Endodermal cell (in vitro differentiated cells): ENCODE measurements at regions not wholly inside any gene's neighbourhood (a gene's known extent, or its start where the extent isn't known, plus 50 kb on each side); places are given as distances from the start of the nearest gene placed in this dataset.
"Not testable (repeated sequence)": the region's sequence is repeated elsewhere in the genome, so short reads cannot be mapped to it uniquely, and the experiment has no call there.

Experiments used
- DNase-seq: peaks from one replicate; pipeline ENCODE4 v3.0.0-alpha.2; 2017
- H3K27ac ChIP-seq: 2 replicates; pipeline ENCODE4 v1.5.1; 2013; ENCODE audit warnings: mild to moderate bottlenecking, low read depth, low read length, moderate library complexity
- H3K27me3 ChIP-seq: 2 replicates; pipeline ENCODE4 v1.6.1; 2013; ENCODE audit warnings: mild to moderate bottlenecking, low read length, moderate library complexity; ENCODE audit not compliant: insufficient read depth, control insufficient read depth, poor library complexity, severe bottlenecking
- H3K36me3 ChIP-seq: 2 replicates; pipeline ENCODE4 v1.7.0; 2013; ENCODE audit warnings: mild to moderate bottlenecking, low read length, moderate library complexity; ENCODE audit not compliant: control insufficient read depth, insufficient read depth
- H3K4me1 ChIP-seq: one replicate; pipeline ENCODE4 v1.7.0; 2013; ENCODE audit warnings: low read length; ENCODE audit not compliant: control insufficient read depth, insufficient read depth
- H3K4me3 ChIP-seq: 2 replicates; pipeline ENCODE4 v1.5.1; 2013; ENCODE audit warnings: mild to moderate bottlenecking, low read length, moderate library complexity
- H3K9ac ChIP-seq: 2 replicates; pipeline ENCODE4 v1.6.1; 2013; ENCODE audit warnings: mild to moderate bottlenecking, low read length, moderate library complexity; ENCODE audit not compliant: poor library complexity, severe bottlenecking; ENCODE audit errors: extremely low read depth
- H3K9me3 ChIP-seq: 2 replicates; pipeline ENCODE4 v1.6.1; 2013; ENCODE audit warnings: mild to moderate bottlenecking, low read length, moderate library complexity; ENCODE audit not compliant: control insufficient read depth
- H3K27ac Mint-ChIP-seq: 2 replicates; pipeline ENCODE4 v1.8.0; 2020; ENCODE audit warnings: mixed read lengths
- H3K27me3 Mint-ChIP-seq: 2 replicates; pipeline ENCODE4 v1.8.0; 2021; ENCODE audit warnings: mild to moderate bottlenecking, mixed read lengths; ENCODE audit not compliant: insufficient read depth
- H3K36me3 Mint-ChIP-seq: 2 replicates; pipeline ENCODE4 v1.8.0; 2020; ENCODE audit warnings: low read depth, mixed read lengths
- H3K4me1 Mint-ChIP-seq: 2 replicates; pipeline ENCODE4 v1.8.0; 2020; ENCODE audit warnings: mixed read lengths
- H3K4me3 Mint-ChIP-seq: 2 replicates; pipeline ENCODE4 v1.8.0; 2020; ENCODE audit warnings: mild to moderate bottlenecking, moderate library complexity, mixed read lengths
- H3K9me3 Mint-ChIP-seq: 2 replicates; pipeline ENCODE4 v1.8.0; 2020; ENCODE audit warnings: mild to moderate bottlenecking, mixed read lengths
- CTCF ChIP-seq: fragments of 200-600 bp; sonication (generic); conservative IDR thresholded peaks from 2 replicates; pipeline ENCODE4 v1.5.0; 2021; ENCODE audit warnings: antibody characterized with exemption, mild to moderate bottlenecking
- WGBS, 2 experiments: methylation state at CpG; one replicate each; pipeline versions ENCODE4 v1.1.5 to v1.1.7; 2013; ENCODE audit warnings: missing lambda C conversion rate in 2 of 2, mixed read lengths in 1 of 2; ENCODE audit not compliant: insufficient coverage in 1 of 2, insufficient read length in 1 of 2; 5-methylcytosine and 5-hydroxymethylcytosine counted together

DNA sequence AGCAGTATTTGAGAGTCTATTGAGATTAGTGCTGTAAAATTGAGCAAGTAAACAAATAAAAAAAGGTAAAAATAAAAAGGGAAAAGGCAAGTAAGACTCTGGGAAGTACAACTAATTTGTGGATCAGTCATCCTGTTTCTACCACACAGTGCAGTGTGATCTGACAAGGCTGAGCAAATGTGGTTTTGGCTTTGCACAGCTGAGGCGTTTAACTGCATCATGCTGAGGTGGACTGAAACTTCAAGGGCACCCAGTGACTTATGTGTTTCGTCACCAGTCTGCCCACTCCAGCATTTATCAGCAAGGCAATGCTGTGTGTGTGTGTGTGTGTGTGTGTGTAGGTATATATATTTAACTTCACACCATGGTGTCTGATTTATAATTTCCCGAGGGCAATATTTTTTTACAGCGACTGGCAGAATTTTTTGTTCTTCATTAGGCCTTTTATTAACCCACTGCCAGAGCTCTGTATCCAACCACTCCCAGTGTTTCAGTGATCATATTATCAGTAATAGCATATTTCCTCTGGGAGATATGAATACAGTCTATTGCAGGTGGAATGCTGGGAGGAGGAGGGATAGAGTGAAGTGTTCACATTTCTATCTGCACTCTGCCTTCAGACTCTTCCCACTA, 131.5 kb upstream of the SATB1 start:
- Histone ChIP-seq H3K27ac (no peak overlapping the region), H3K9me3 (no peaks in the 10 kb centered on the region), H3K4me3 (no peak overlapping the region), H3K36me3 (no peaks in the 10 kb centered on the region), H3K4me1 (no peaks in the 10 kb centered on the region), H3K9ac (no peak overlapping the region), H3K27me3 (peaks cover 11% of the 10 kb centered on the region)
- H3K27me3 Mint-ChIP-seq = peaks cover 14% of the 10 kb centered on the region
- no peak for DNase-seq
- peaks cover 23% of the 10 kb centered on the region for H3K4me1 Mint-ChIP-seq
- no peaks in the 10 kb centered on the region for H3K36me3 Mint-ChIP-seq
- no peaks in the 10 kb centered on the region for H3K9me3 Mint-ChIP-seq
- WGBS, 2 experiments = 87% methylated on average over 4 of the region's 4 CpGs; no CpG with 5 or more reads in 1 of the 2 experiments
- H3K27ac Mint-ChIP-seq = no peak overlapping the region
- no peak for TF ChIP-seq CTCF
- no peak overlapping the region for H3K4me3 Mint-ChIP-seq

DNA sequence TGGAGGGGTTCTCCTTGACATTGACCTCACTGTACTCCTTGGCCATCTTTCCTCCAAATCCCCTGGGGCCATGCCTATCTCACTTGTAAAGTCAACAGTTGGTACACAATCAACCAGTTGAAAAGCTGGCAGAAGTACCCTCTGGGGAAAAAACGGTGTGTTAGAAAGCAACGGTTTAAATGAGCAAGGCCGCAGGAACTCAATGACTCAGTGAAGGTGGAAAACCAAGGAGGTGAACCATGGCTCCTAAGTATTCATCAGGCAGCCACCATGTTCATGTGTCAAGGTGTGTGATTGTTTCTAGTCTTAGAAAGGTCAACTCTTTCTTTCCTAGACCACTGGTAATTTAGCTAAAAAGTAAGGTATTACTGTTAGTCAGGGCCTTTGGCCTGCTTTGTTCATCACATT, 130.9 kb upstream of the SATB1 start:
- Histone ChIP-seq H3K27me3 (peaks cover 11% of the 10 kb centered on the region), H3K27ac (no peak overlapping the region), H3K9ac (no peak overlapping the region), H3K36me3 (no peaks in the 10 kb centered on the region), H3K9me3 (no peaks in the 10 kb centered on the region), H3K4me1 (no peaks in the 10 kb centered on the region), H3K4me3 (no peak overlapping the region)
- DNase-seq = no peak
- Mint-ChIP-seq H3K36me3 (no peaks in the 10 kb centered on the region), H3K9me3 (no peaks in the 10 kb centered on the region), H3K27ac (no peak overlapping the region), H3K27me3 (peaks cover 13% of the 10 kb centered on the region), H3K4me1 (peaks cover 19% of the 10 kb centered on the region), H3K4me3 (no peak overlapping the region)
- no peak for TF ChIP-seq CTCF
- 94 to 97% methylated on average over 3 of the region's 3 CpGs for WGBS, 2 experiments

DNA sequence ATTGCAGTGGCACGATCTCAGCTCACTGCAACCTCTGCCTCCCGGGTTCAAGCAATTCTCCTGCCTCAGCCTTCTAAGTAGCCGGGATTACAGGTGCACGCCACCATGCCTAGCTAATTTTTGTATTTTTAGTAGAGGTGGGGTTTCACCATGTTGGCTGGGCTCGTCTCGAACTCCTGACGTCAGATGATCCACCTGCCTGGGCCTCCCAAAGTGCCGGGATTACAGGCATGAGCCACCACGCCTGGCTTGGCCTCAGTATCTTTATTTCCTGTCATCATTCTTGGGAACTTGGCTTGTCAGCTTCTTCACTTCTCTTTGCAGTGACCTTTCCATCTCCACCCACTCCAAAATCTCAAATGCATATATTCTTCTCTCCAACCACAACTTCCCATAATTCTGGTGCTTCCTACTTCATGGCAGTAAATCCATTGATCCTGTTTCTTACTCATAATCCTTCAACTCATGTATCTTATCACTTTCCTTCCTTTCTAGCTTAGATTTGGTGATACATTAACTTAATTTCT, 127.5 kb upstream of the SATB1 start:
- not testable (repeated sequence) for H3K27me3 ChIP-seq, H3K4me3 Mint-ChIP-seq, H3K4me1 ChIP-seq, H3K9ac ChIP-seq, H3K9me3 Mint-ChIP-seq, H3K4me1 Mint-ChIP-seq, DNase-seq, H3K9me3 ChIP-seq, H3K4me3 ChIP-seq, H3K36me3 ChIP-seq, H3K27ac Mint-ChIP-seq, H3K27me3 Mint-ChIP-seq, H3K36me3 Mint-ChIP-seq, H3K27ac ChIP-seq
- WGBS, 2 experiments = 84 to 93% methylated on average over 5 to 9 of the region's 9 CpGs

- Histone ChIP-seq H3K4me3 (no peak overlapping the region), H3K27me3 (no peaks in the 10 kb centered on the region), H3K27ac (no peak overlapping the region), H3K9me3 (no peaks in the 10 kb centered on the region), H3K9ac (no peak overlapping the region), H3K4me1 (no peaks in the 10 kb centered on the region), H3K36me3 (no peaks in the 10 kb centered on the region)
- Mint-ChIP-seq H3K9me3 (peaks cover 5% of the 10 kb centered on the region), H3K27me3 (no peaks in the 10 kb centered on the region), H3K27ac (no peak overlapping the region), H3K36me3 (no peaks in the 10 kb centered on the region), H3K4me1 (peaks cover 4% of the 10 kb centered on the region), H3K4me3 (no peak overlapping the region)
- DNase-seq = no peak
- 93 to 100% methylated on average over 1 to 2 of the region's 2 CpGs for WGBS, 2 experiments
- no peak for TF ChIP-seq CTCF
Measured at GRCh38 chr3:18546632-18547031, 121.5 kb upstream of the SATB1 start.
